ENCODE measurements at regions not wholly inside any gene's neighbourhood (a gene's known extent, or its start where the extent isn't known, plus 50 kb on each side); places are given as distances from the start of the nearest gene placed in this dataset.

DNA sequence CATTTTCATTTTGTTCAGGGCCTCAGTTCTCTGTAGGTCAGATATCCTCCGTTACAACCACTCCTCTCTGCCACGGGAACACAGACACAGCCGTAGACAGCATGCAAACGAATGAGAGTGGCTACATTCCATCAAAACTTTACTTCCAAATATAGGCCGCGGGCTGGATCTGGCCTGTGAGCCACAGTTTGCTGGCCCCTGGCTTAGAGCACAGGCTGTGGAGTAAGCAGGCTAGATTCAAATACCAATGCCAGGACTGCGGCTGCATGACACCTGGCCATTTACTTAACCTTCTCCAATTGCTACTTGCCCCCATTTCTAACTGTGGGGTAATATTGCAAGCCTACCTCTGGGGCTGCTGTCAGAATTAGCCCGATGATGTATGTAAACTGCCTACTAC lies 325.8 kb upstream of the POU3F3 start:
- no peak for TF ChIP-seq CTCF (IDR thresholded peaks at IDR 0.05; ENCODE audit: poor library complexity)
- TF ChIP-seq EZH2 (IDR thresholded peaks at IDR 0.05; ENCODE audit: borderline replicate concordance), result no peak
